CD14-positive monocyte (primary cell): ENCODE measurements at regions not wholly inside any gene's neighbourhood (a gene's known extent, or its start where the extent isn't known, plus 50 kb on each side); places are given as distances from the start of the nearest gene placed in this dataset.
A peak's percentile ranks its signal among the peaks of the same experiment; 100 is the strongest.

Experiments
- DNase-seq, 3 donors: peaks; one replicate each; pipeline ENCODE4 v3.0.0-alpha.2; 2011 to 2022
- H2AFZ ChIP-seq: 2 replicates; pipeline ENCODE4 v1.6.0; 2012; ENCODE audit warnings: mild to moderate bottlenecking, low read depth, low read length, inconsistent platforms; ENCODE audit not compliant: insufficient read depth, poor library complexity, severe bottlenecking
- H3K27ac ChIP-seq, 2 donors: 1 replicate in 1 of 2; 2 replicates in 1 of 2; pipeline ENCODE4 v1.5.1; 2012 to 2013; ENCODE audit warnings: low read length in 2 of 2, control low read depth in 1 of 2, inconsistent platforms in 1 of 2, low read depth in 1 of 2, mild to moderate bottlenecking in 1 of 2
- H3K27me3 ChIP-seq, 2 donors: one replicate each; pipeline versions ENCODE4 v1.6.0 to v1.6.1; 2011 to 2013; ENCODE audit warnings: low read length in 2 of 2; ENCODE audit not compliant: control insufficient read depth in 2 of 2, insufficient read depth in 2 of 2
- H3K36me3 ChIP-seq, 2 donors: replicated peaks in 1 of 2; 1 replicate in 1 of 2; 2 replicates in 1 of 2; pipeline versions ENCODE4 v1.5.1 to v1.6.1; 2012 to 2013; ENCODE audit warnings: low read length in 2 of 2, control low read depth in 1 of 2, inconsistent platforms in 1 of 2, mild to moderate bottlenecking in 1 of 2; ENCODE audit not compliant: insufficient read depth in 2 of 2, control insufficient read depth in 1 of 2
- H3K4me1 ChIP-seq, 2 donors: 1 replicate in 1 of 2; 2 replicates in 1 of 2; pipeline versions ENCODE4 v1.5.1 to v1.6.1; 2012 to 2013; ENCODE audit warnings: low read length in 2 of 2, control low read depth in 1 of 2, inconsistent platforms in 1 of 2, mild to moderate bottlenecking in 1 of 2, moderate library complexity in 1 of 2; ENCODE audit not compliant: insufficient read depth in 2 of 2, control insufficient read depth in 1 of 2
- H3K4me2 ChIP-seq: replicated peaks from 2 replicates; pipeline ENCODE3; 2012; ENCODE audit warnings: low read length, moderate library complexity, mild to moderate bottlenecking; ENCODE audit not compliant: poor library complexity, severe bottlenecking; ENCODE audit errors: extremely low read depth
- H3K4me3 ChIP-seq, 3 experiments: fragments of 200-600 bp in 1 of 3; sonication (generic) in 1 of 3; replicated peaks in 1 of 3; 1 replicate in 2 of 3; 2 replicates in 1 of 3; pipeline ENCODE4 v1.5.1; 2011 to 2013; ENCODE audit warnings: low read length in 3 of 3, mild to moderate bottlenecking in 3 of 3, control low read depth in 2 of 3, low read depth in 2 of 3, inconsistent platforms in 1 of 3, moderate library complexity in 1 of 3
- H3K79me2 ChIP-seq: 2 replicates; pipeline ENCODE4 v1.6.0; 2012; ENCODE audit warnings: mild to moderate bottlenecking, control low read depth, inconsistent platforms, low read length, moderate library complexity; ENCODE audit not compliant: insufficient read depth
- H3K9ac ChIP-seq: 2 replicates; pipeline ENCODE4 v1.6.0; 2017; ENCODE audit warnings: low read length, mild to moderate bottlenecking; ENCODE audit not compliant: insufficient read depth, poor library complexity, severe bottlenecking
- H3K9me3 ChIP-seq, 2 donors: replicated peaks in 1 of 2; 1 replicate in 1 of 2; 2 replicates in 1 of 2; pipeline versions ENCODE4 v1.5.1 to v1.6.1; 2012 to 2013; ENCODE audit warnings: low read length in 2 of 2, control low read depth in 1 of 2; ENCODE audit not compliant: control insufficient read depth in 1 of 2, insufficient read depth in 1 of 2
- H4K20me1 ChIP-seq: 2 replicates; pipeline ENCODE4 v1.6.0; 2012; ENCODE audit warnings: mild to moderate bottlenecking, low read length, control low read depth, moderate library complexity; ENCODE audit not compliant: insufficient read depth
- H3K27ac Mint-ChIP-seq, 7 donors: one replicate each; pipeline ENCODE4 v1.8.0; 2020; ENCODE audit warnings: mild to moderate bottlenecking in 7 of 7, mixed read lengths in 7 of 7, moderate library complexity in 6 of 7, inconsistent platforms in 2 of 7
- H3K27me3 Mint-ChIP-seq, 3 donors: one replicate each; pipeline ENCODE4 v1.8.0; 2021 to 2022; ENCODE audit warnings: low read depth in 3 of 3, mild to moderate bottlenecking in 3 of 3, mixed read lengths in 3 of 3, moderate library complexity in 3 of 3, inconsistent platforms in 1 of 3
- H3K36me3 Mint-ChIP-seq, 2 donors: one replicate each; pipeline ENCODE4 v1.8.0; 2020; ENCODE audit warnings: mixed read lengths in 2 of 2, inconsistent platforms in 1 of 2, mild to moderate bottlenecking in 1 of 2
- H3K4me1 Mint-ChIP-seq: one replicate; pipeline ENCODE4 v1.8.0; 2020; ENCODE audit warnings: mild to moderate bottlenecking, mixed read lengths
- H3K4me3 Mint-ChIP-seq, 2 donors: one replicate each; pipeline ENCODE4 v1.8.0; 2020; ENCODE audit warnings: mild to moderate bottlenecking in 2 of 2, mixed read lengths in 2 of 2, moderate library complexity in 1 of 2
- H3K9me3 Mint-ChIP-seq, 7 donors: one replicate each; pipeline ENCODE4 v1.8.0; 2020 to 2022; ENCODE audit warnings: mixed read lengths in 7 of 7, mild to moderate bottlenecking in 6 of 7, moderate library complexity in 6 of 7, inconsistent platforms in 2 of 7
- CTCF ChIP-seq: fragments of 200-600 bp; IDR thresholded peaks from one replicate; pipeline ENCODE4 v1.8.0; 2022; ENCODE audit warnings: antibody characterized with exemption, mild to moderate bottlenecking
- WGBS: methylation state at CpG from one replicate; pipeline ENCODE4 v1.1.5; 2013; ENCODE audit warnings: missing lambda C conversion rate; ENCODE audit not compliant: insufficient coverage; 5-methylcytosine and 5-hydroxymethylcytosine counted together
- intact Hi-C, 2 donors: fragments of 100-400 bp; cut with micrococcal nuclease; formaldehyde crosslinking; loops; one replicate each; pipeline versions ENCODE4 v1.15.0 to v1.15.1; 2023

DNA sequence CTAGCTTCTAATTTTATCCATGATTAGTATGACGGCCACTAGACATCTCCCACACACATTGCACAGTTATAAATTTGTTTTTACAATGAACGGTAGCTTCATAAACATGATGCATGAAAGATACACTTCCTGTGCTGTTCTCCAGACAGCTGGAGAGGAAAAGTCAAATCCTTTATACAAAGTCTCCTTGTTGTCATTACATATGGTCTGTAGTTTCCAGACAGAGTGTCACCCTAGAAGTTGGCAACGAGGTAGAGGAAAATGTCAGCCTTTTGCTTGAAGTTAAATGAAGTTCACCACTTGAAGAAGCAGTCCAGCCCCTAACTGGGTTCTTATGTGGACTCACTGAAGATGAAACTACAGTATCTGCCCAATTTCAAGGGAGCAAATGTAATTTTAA is 253.0 kb upstream of the P2RY1 start:
- Histone ChIP-seq H3K4me2 (no peak overlapping the region), H2AFZ (peak overlapping the region; percentile 3), H3K27me3 (no peaks in the 10 kb centered on the region), H3K4me1 (no peaks in the 10 kb centered on the region), H3K27ac (no peak overlapping the region), H3K9me3 (no peaks in the 10 kb centered on the region), H3K9ac (no peak overlapping the region), H3K36me3 (no peaks in the 10 kb centered on the region), H4K20me1 (no peaks in the 10 kb centered on the region), H3K79me2 (no peaks in the 10 kb centered on the region), H3K4me3 (no peak overlapping the region)
- H3K4me1 Mint-ChIP-seq, result peaks cover 2% of the 10 kb centered on the region
- no peak for TF ChIP-seq CTCF
- H3K4me3 Mint-ChIP-seq, result no peak overlapping the region
- WGBS, result no CpG with 5 or more reads among the region's 3 CpGs
- intact Hi-C loops, result no loop called here
- peaks cover 0 to 2% (median 0%) of the 10 kb centered on the region in 3 donors for H3K27me3 Mint-ChIP-seq
- no peaks in the 10 kb centered on the region for H3K36me3 Mint-ChIP-seq
- no peak overlapping the region for H3K27ac Mint-ChIP-seq
- H3K9me3 Mint-ChIP-seq, result peaks cover 0 to 4% (median 0%) of the 10 kb centered on the region in 7 donors
- no peak for DNase-seq

- H3K4me2 ChIP-seq, result no peak overlapping the region
- Mint-ChIP-seq H3K4me1 (peaks cover 2% of the 10 kb centered on the region), H3K4me3 (no peak overlapping the region), H3K9me3 (peaks cover 0 to 4% (median 0%) of the 10 kb centered on the region in 7 donors), H3K27ac (no peak overlapping the region), H3K36me3 (no peaks in the 10 kb centered on the region), H3K27me3 (peaks cover 0 to 2% (median 0%) of the 10 kb centered on the region in 3 donors)
- H3K4me3 ChIP-seq, result no peak overlapping the region
- H3K79me2 ChIP-seq, result no peaks in the 10 kb centered on the region
- no peaks in the 10 kb centered on the region for H3K4me1 ChIP-seq
- no peak for TF ChIP-seq CTCF
- DNase-seq, result no peak
- no peaks in the 10 kb centered on the region for H3K9me3 ChIP-seq
- intact Hi-C loops, result no loop called here
- no peaks in the 10 kb centered on the region for H3K36me3 ChIP-seq
- H4K20me1 ChIP-seq, result no peaks in the 10 kb centered on the region
- no peak overlapping the region for H2AFZ ChIP-seq
- no peaks in the 10 kb centered on the region for H3K27me3 ChIP-seq
- no CpG with 5 or more reads among the region's 1 CpG for whole genome bisulfite sequencing
- no peak overlapping the region for H3K9ac ChIP-seq
- H3K27ac ChIP-seq, result no peak overlapping the region
These were observed 251.0 kb upstream of the P2RY1 start for GRCh38 chr3:152583963-152584362.
